ENCODE measurements at regions not wholly inside any gene's neighbourhood (a gene's known extent, or its start where the extent isn't known, plus 50 kb on each side); places are given as distances from the start of the nearest gene placed in this dataset.

GRCh38 chr11:106451228-106451922 lies 373.9 kb downstream of the AASDHPPT start:
- intact Hi-C loops (cut with micrococcal nuclease) = no loop called here

- intact Hi-C loops (cut with micrococcal nuclease) = no loop called here
Measured at GRCh38 chr11:106456647-106457046, 379.2 kb downstream of the AASDHPPT start.

- intact Hi-C loops (cut with micrococcal nuclease) = no loop called here
Measured at GRCh38 chr11:106457727-106458126, 380.3 kb downstream of the AASDHPPT start.

GRCh38 chr11:106459135-106459534 lies 381.7 kb downstream of the AASDHPPT start:
- intact Hi-C loops (cut with micrococcal nuclease) = no loop called here

GRCh38 chr11:106461148-106461691 lies 383.8 kb downstream of the AASDHPPT start:
- intact Hi-C loops (cut with micrococcal nuclease) = no loop called here

GRCh38 chr11:106461839-106462545 lies 384.5 kb downstream of the AASDHPPT start:
- intact Hi-C loops (cut with micrococcal nuclease) = no loop called here

- intact Hi-C loops (cut with micrococcal nuclease) = no loop called here
Measured at GRCh38 chr11:106463154-106463553, 385.7 kb downstream of the AASDHPPT start.

GRCh38 chr11:106463796-106464201 lies 386.3 kb downstream of the AASDHPPT start:
- intact Hi-C loops (cut with micrococcal nuclease) = no loop called here

- intact Hi-C loops (cut with micrococcal nuclease) = no loop called here
Measured at GRCh38 chr11:106464728-106465127, 387.3 kb downstream of the AASDHPPT start.

GRCh38 chr11:106466521-106467080 lies 389.1 kb downstream of the AASDHPPT start:
- intact Hi-C loops (cut with micrococcal nuclease) = no loop called here

- intact Hi-C loops (cut with micrococcal nuclease) = no loop called here
Measured at GRCh38 chr11:106467501-106467900, 390.0 kb downstream of the AASDHPPT start.

GRCh38 chr11:106468086-106468485 lies 390.6 kb downstream of the AASDHPPT start:
- intact Hi-C loops (cut with micrococcal nuclease) = no loop called here

- intact Hi-C loops (cut with micrococcal nuclease) = no loop called here
Measured at GRCh38 chr11:106468531-106468930, 391.1 kb downstream of the AASDHPPT start.

GRCh38 chr11:106470230-106470629 lies 392.8 kb downstream of the AASDHPPT start:
- intact Hi-C loops (cut with micrococcal nuclease) = no loop called here

- intact Hi-C loops (cut with micrococcal nuclease) = no loop called here
Measured at GRCh38 chr11:106471276-106471675, 393.8 kb downstream of the AASDHPPT start.

GRCh38 chr11:106473089-106473722 lies 395.7 kb downstream of the AASDHPPT start:
- intact Hi-C loops (cut with micrococcal nuclease) = no loop called here

GRCh38 chr11:106474274-106474673 lies 396.8 kb downstream of the AASDHPPT start:
- intact Hi-C loops (cut with micrococcal nuclease) = no loop called here

GRCh38 chr11:106475181-106475580 lies 397.7 kb downstream of the AASDHPPT start:
- intact Hi-C loops (cut with micrococcal nuclease) = no loop called here

- intact Hi-C loops (cut with micrococcal nuclease) = no loop called here
Measured at GRCh38 chr11:106477776-106478175, 400.3 kb downstream of the AASDHPPT start.

GRCh38 chr11:106479646-106480045 lies 402.2 kb downstream of the AASDHPPT start:
- intact Hi-C loops (cut with micrococcal nuclease) = no loop called here

- intact Hi-C loops (cut with micrococcal nuclease) = no loop called here
Measured at GRCh38 chr11:106480581-106481190, 403.2 kb downstream of the AASDHPPT start.

Data from T-helper 1 cell treated with Interleukin-12 subunit alpha and Interleukin-12 subunit beta and Interleukin-4 antibody, amounts not matched to agents 30 ng/mL and 1 ng/mL, for 36 hours (primary cell).